ENCODE measurements at regions not wholly inside any gene's neighbourhood (a gene's known extent, or its start where the extent isn't known, plus 50 kb on each side); places are given as distances from the start of the nearest gene placed in this dataset.

GRCh38 chr16:73616770-73617169 lies 568.8 kb upstream of the ZFHX3 start:
- TF ChIP-seq, protein P1, sequence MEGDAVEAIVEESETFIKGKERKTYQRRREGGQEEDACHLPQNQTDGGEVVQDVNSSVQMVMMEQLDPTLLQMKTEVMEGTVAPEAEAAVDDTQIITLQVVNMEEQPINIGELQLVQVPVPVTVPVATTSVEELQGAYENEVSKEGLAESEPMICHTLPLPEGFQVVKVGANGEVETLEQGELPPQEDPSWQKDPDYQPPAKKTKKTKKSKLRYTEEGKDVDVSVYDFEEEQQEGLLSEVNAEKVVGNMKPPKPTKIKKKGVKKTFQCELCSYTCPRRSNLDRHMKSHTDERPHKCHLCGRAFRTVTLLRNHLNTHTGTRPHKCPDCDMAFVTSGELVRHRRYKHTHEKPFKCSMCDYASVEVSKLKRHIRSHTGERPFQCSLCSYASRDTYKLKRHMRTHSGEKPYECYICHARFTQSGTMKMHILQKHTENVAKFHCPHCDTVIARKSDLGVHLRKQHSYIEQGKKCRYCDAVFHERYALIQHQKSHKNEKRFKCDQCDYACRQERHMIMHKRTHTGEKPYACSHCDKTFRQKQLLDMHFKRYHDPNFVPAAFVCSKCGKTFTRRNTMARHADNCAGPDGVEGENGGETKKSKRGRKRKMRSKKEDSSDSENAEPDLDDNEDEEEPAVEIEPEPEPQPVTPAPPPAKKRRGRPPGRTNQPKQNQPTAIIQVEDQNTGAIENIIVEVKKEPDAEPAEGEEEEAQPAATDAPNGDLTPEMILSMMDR (IDR thresholded peaks at IDR 0.05): no peak
- H3K9me3 ChIP-seq: no peaks in the 10 kb centered on the region
- H3K27me3 ChIP-seq: peaks cover 0 to 7% (median 3%) of the 10 kb centered on the region in 4 donors
- no peak overlapping the region for H3K4me3 ChIP-seq
- no peaks in the 10 kb centered on the region for H3K4me1 ChIP-seq
- ATAC-seq (no peak), FAIRE-seq (no peak), DNase-seq (no peak)
- no peaks in the 10 kb centered on the region for H3K36me3 ChIP-seq
- WGBS, 2 donors: 57 to 61% methylated on average over 6 of the region's 6 CpGs
- H3K27ac ChIP-seq: no peak overlapping the region
- intact Hi-C loops (cut with DNase I): no loop called here

GRCh38 chr16:73616166-73616753 lies 568.3 kb upstream of the ZFHX3 start:
- DNase-seq: no peak
- peaks cover 0 to 7% (median 3%) of the 10 kb centered on the region in 4 donors for H3K27me3 ChIP-seq
- intact Hi-C loops (cut with DNase I): no loop called here
- H3K9me3 ChIP-seq: no peaks in the 10 kb centered on the region
- TF ChIP-seq, protein P1 (IDR thresholded peaks at IDR 0.05): no peak
- no peak for FAIRE-seq
- no peak for ATAC-seq
- WGBS, 2 donors: 64 to 65% methylated on average over 5 of the region's 5 CpGs
- no peak overlapping the region for H3K27ac ChIP-seq
- no peaks in the 10 kb centered on the region for H3K4me1 ChIP-seq
- no peaks in the 10 kb centered on the region for H3K36me3 ChIP-seq
- H3K4me3 ChIP-seq: no peak overlapping the region

- H3K27ac ChIP-seq: no peak overlapping the region
- intact Hi-C loops (cut with DNase I): no loop called here
- no peaks in the 10 kb centered on the region for H3K4me1 ChIP-seq
- TF ChIP-seq, protein P1 (IDR thresholded peaks at IDR 0.05): no peak
- WGBS, 2 donors: 55 to 59% methylated on average over 14 of the region's 14 CpGs
- FAIRE-seq (no peak), DNase-seq (no peak), ATAC-seq (no peak)
- H3K9me3 ChIP-seq: no peaks in the 10 kb centered on the region
- H3K27me3 ChIP-seq: peaks cover 0 to 7% (median 3%) of the 10 kb centered on the region in 4 donors
- H3K36me3 ChIP-seq: no peaks in the 10 kb centered on the region
- H3K4me3 ChIP-seq: no peak overlapping the region
Measured at GRCh38 chr16:73615071-73615940, 567.4 kb upstream of the ZFHX3 start.

DNA sequence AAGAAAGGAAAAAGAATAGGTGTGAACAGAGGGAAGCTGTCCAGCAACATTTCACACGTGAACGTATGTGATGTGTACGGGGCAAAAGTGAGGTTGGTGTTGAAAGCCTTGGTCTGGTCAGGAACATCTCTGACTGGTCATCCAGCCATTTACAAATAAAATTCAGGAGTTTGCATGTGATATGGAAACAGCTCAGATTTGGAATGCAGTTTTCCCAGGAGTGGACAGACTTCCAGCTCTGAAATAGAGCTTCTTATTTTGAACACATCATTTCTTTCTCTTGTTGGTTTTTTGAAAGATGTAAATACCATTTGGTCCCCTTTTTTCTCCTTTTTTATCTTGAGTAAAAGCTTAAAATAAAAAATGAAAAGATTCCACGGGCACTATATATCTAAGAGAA lies 566.2 kb upstream of the ZFHX3 start:
- FAIRE-seq (no peak), ATAC-seq (no peak), DNase-seq (no peak)
- 69 to 79% methylated on average over 4 of the region's 4 CpGs for WGBS, 2 donors
- TF ChIP-seq, protein P1 (IDR thresholded peaks at IDR 0.05): no peak
- Histone ChIP-seq H3K4me3 (no peak overlapping the region), H3K36me3 (no peaks in the 10 kb centered on the region), H3K27ac (no peak overlapping the region), H3K27me3 (peaks cover 0 to 7% (median 3%) of the 10 kb centered on the region in 4 donors), H3K4me1 (no peaks in the 10 kb centered on the region), H3K9me3 (no peaks in the 10 kb centered on the region)
- intact Hi-C loops (cut with DNase I): no loop called here
